SK-N-MC (cell line): ENCODE measurements at regions not wholly inside any gene's neighbourhood (a gene's known extent, or its start where the extent isn't known, plus 50 kb on each side); places are given as distances from the start of the nearest gene placed in this dataset.

Experiments used
- EZH2 ChIP-seq: fragments of 200-600 bp; sonication (generic); IDR thresholded peaks from one replicate; pipeline ENCODE4 v1.6.1; 2017; ENCODE audit warnings: antibody characterized with exemption
- POLR2AphosphoS5 ChIP-seq: IDR thresholded peaks from 2 replicates; pipeline ENCODE4 v1.6.1; 2012; ENCODE audit warnings: mild to moderate bottlenecking, low read depth, low read length, borderline replicate concordance

- TF ChIP-seq EZH2 (no peak), POLR2AphosphoS5 (no peak)
These were observed 263.8 kb downstream of the EIPR1 start for GRCh38 chr2:3113769-3114168.
